SK-N-SH (cell line): ENCODE measurements at regions not wholly inside any gene's neighbourhood (a gene's known extent, or its start where the extent isn't known, plus 50 kb on each side); places are given as distances from the start of the nearest gene placed in this dataset.

Experiments
- CTCF ChIA-PET: fragments of 300-600, 350-600 bp; formaldehyde crosslinking; extraction: SDS; loops from one replicate; lab custom pipeline; 2021; lab: Yijun Ruan, JAX
- POLR2A ChIA-PET: fragments of 350-600 bp; sonication (Branson Sonifier 250); formaldehyde crosslinking; extraction: SDS; loops from one replicate; lab custom pipeline; 2020; ENCODE audit warnings: antibody characterized with exemption, inconsistent platforms; lab: Yijun Ruan, JAX
- DNase-seq: peaks from one replicate; pipeline ENCODE4 v3.0.0; 2012
- H2AFZ ChIP-seq: fragments of 200-600 bp; sonication (generic); 2 replicates; pipeline ENCODE4 v1.8.1; 2016; ENCODE audit warnings: antibody characterized with exemption, mild to moderate bottlenecking, low read depth
- H3F3A ChIP-seq: fragments of 200-600 bp; sonication (generic); replicated peaks from 2 replicates; pipeline ENCODE3; 2016; ENCODE audit warnings: antibody characterized with exemption, mild to moderate bottlenecking; ENCODE audit not compliant: insufficient read depth
- H3K27ac ChIP-seq, 2 experiments: fragments of 200-500 bp in 1 of 2; fragments of 200-600 bp in 1 of 2; sonication (Bioruptor generic) in 1 of 2; sonication (generic), shearing (Covaris generic) in 1 of 2; 2 replicates each; pipeline versions ENCODE4 v1.5.1 to v1.6.1; 2014 to 2016; ENCODE audit warnings: low read depth in 2 of 2, inconsistent platforms in 1 of 2, low read length in 1 of 2, mild to moderate bottlenecking in 1 of 2, mixed read lengths in 1 of 2
- H3K27me3 ChIP-seq: fragments of 200-600 bp; sonication (generic), shearing (Covaris generic); 2 replicates; pipeline ENCODE4 v1.6.1; 2016; ENCODE audit warnings: mixed run types; ENCODE audit not compliant: insufficient read depth
- H3K36me3 ChIP-seq, 2 experiments: fragments of 200-500 bp in 1 of 2; fragments of 200-600 bp in 1 of 2; sonication (Bioruptor generic) in 1 of 2; sonication (generic) in 1 of 2; replicated peaks in 1 of 2; 2 replicates each; pipeline versions ENCODE3 to v1.5.1; 2014 to 2016; ENCODE audit warnings: low read length in 1 of 2, mild to moderate bottlenecking in 1 of 2; ENCODE audit not compliant: insufficient read depth in 2 of 2, control insufficient read depth in 1 of 2
- H3K4me1 ChIP-seq, 2 experiments: fragments of 200-500 bp in 1 of 2; fragments of 200-600 bp in 1 of 2; sonication (Bioruptor generic) in 1 of 2; sonication (generic), shearing (Covaris generic) in 1 of 2; 2 replicates each; pipeline versions ENCODE4 v1.5.1 to v1.6.1; 2014 to 2016; ENCODE audit warnings: low read depth in 1 of 2, low read length in 1 of 2, mixed run types in 1 of 2; ENCODE audit not compliant: insufficient read depth in 2 of 2, control insufficient read depth in 1 of 2
- H3K4me2 ChIP-seq: fragments of 200-600 bp; sonication (generic), shearing (Covaris generic); 2 replicates; pipeline ENCODE4 v1.6.1; 2017; ENCODE audit warnings: mixed run types
- H3K4me3 ChIP-seq, 2 experiments: fragments of 200-500 bp in 1 of 2; fragments of 200-600 bp in 1 of 2; sonication (Bioruptor generic) in 1 of 2; sonication (generic), shearing (Covaris generic) in 1 of 2; 2 replicates each; pipeline versions ENCODE4 v1.5.1 to v1.8.1; 2014 to 2016; ENCODE audit warnings: low read depth in 2 of 2, inconsistent platforms in 1 of 2, low read length in 1 of 2, mild to moderate bottlenecking in 1 of 2, mixed read lengths in 1 of 2, moderate library complexity in 1 of 2
- H3K79me2 ChIP-seq: fragments of 200-600 bp; sonication (generic); 2 replicates; pipeline ENCODE4 v1.8.1; 2017; ENCODE audit warnings: mild to moderate bottlenecking; ENCODE audit not compliant: insufficient read depth
- H3K9ac ChIP-seq: fragments of 200-600 bp; sonication (generic); 2 replicates; pipeline ENCODE4 v1.6.1; 2017; ENCODE audit warnings: mixed run types
- H3K9me2 ChIP-seq: fragments of 200-600 bp; sonication (generic); 2 replicates; pipeline ENCODE4 v1.6.1; 2017; ENCODE audit warnings: mixed run types
- H3K9me3 ChIP-seq: fragments of 200-600 bp; sonication (generic); 2 replicates; pipeline ENCODE4 v1.6.1; 2017; ENCODE audit warnings: mixed run types, mild to moderate bottlenecking, moderate library complexity
- H4K20me1 ChIP-seq: fragments of 200-600 bp; sonication (generic); 2 replicates; pipeline ENCODE4 v1.6.1; 2017; ENCODE audit warnings: mild to moderate bottlenecking, mixed run types; ENCODE audit not compliant: insufficient read depth
- ELF1 ChIP-seq: IDR thresholded peaks from 2 replicates; pipeline ENCODE4 v1.4.0; 2012
- FOSL2 ChIP-seq: IDR thresholded peaks from 2 replicates; pipeline ENCODE4 v1.4.0; 2012; ENCODE audit warnings: low read depth, mild to moderate bottlenecking, moderate library complexity, borderline replicate concordance
- FOXJ3 ChIP-seq: sonication (generic); formaldehyde crosslinking; IDR thresholded peaks from 2 replicates; pipeline ENCODE4 v1.5.1; 2020; ENCODE audit warnings: mild to moderate bottlenecking, missing genetic modification reagents
- FOXM1 ChIP-seq: IDR thresholded peaks from 2 replicates; pipeline ENCODE4 v1.4.0; 2012; ENCODE audit warnings: low read depth, mild to moderate bottlenecking
- GABPA ChIP-seq: IDR thresholded peaks from 2 replicates; pipeline ENCODE4 v1.4.0; 2012; ENCODE audit warnings: low read depth, mild to moderate bottlenecking
- IRF3 ChIP-seq: fragments of 150-350 bp; IDR thresholded peaks from 2 replicates; pipeline ENCODE4 v1.6.1; 2016; ENCODE audit warnings: mild to moderate bottlenecking, low read depth, low read length
- JUND ChIP-seq: IDR thresholded peaks from 2 replicates; pipeline ENCODE4 v1.4.0; 2012
- MAX ChIP-seq: IDR thresholded peaks from 2 replicates; pipeline ENCODE4 v1.4.0; 2012; ENCODE audit warnings: low read depth
- MEF2A ChIP-seq: IDR thresholded peaks from 2 replicates; pipeline ENCODE4 v1.4.0; 2012; ENCODE audit warnings: low read depth, borderline replicate concordance
- NFIC ChIP-seq: IDR thresholded peaks from 2 replicates; pipeline ENCODE4 v1.4.0; 2012; ENCODE audit warnings: borderline replicate concordance
- RCOR1 ChIP-seq: fragments of 150-350 bp; IDR thresholded peaks from 2 replicates; pipeline ENCODE4 v1.6.1; 2017; ENCODE audit warnings: antibody characterized with exemption, low read length
- RFX5 ChIP-seq: IDR thresholded peaks from 2 replicates; pipeline ENCODE4 v1.6.1; 2012; ENCODE audit warnings: mild to moderate bottlenecking, improper control_type of control experiment, low read length
- SMC3 ChIP-seq: IDR thresholded peaks from 2 replicates; pipeline ENCODE4 v1.6.1; 2012; ENCODE audit warnings: low read depth, low read length, improper control_type of control experiment
- TAF1 ChIP-seq: IDR thresholded peaks from 2 replicates; pipeline ENCODE4 v1.6.1; 2012; ENCODE audit warnings: low read depth, mild to moderate bottlenecking, low read length, moderate library complexity, borderline replicate concordance
- TEAD4 ChIP-seq: IDR thresholded peaks from 2 replicates; pipeline ENCODE4 v1.4.0; 2012; ENCODE audit warnings: mild to moderate bottlenecking, borderline replicate concordance; ENCODE audit not compliant: insufficient read depth
- USF1 ChIP-seq: IDR thresholded peaks from 2 replicates; pipeline ENCODE4 v1.4.0; 2012; ENCODE audit warnings: low read depth, borderline replicate concordance
- WGBS: methylation state at CpG from one replicate; pipeline ENCODE4 v1.1.6; 2017; ENCODE audit warnings: low lambda C conversion rate; 5-methylcytosine and 5-hydroxymethylcytosine counted together
- TF ChIP-seq, protein P1 (sequence below): IDR thresholded peaks from 2 replicates; pipeline ENCODE4 v1.6.1; 2012; ENCODE audit warnings: mild to moderate bottlenecking, low read depth, low read length, moderate library complexity

- H3K79me2 ChIP-seq = no peaks in the 10 kb centered on the region
- DNase-seq = no peak
- no peaks in the 10 kb centered on the region for H3K9me2 ChIP-seq
- ChIA-PET POLR2A (no interaction called here), CTCF (no interaction called here)
- no peaks in the 10 kb centered on the region for H3K27me3 ChIP-seq
- H4K20me1 ChIP-seq = no peaks in the 10 kb centered on the region
- H2AFZ ChIP-seq = no peak overlapping the region
- no peaks in the 10 kb centered on the region for H3K36me3 ChIP-seq
- H3K9me3 ChIP-seq = no peaks in the 10 kb centered on the region
- H3K4me2 ChIP-seq = no peak overlapping the region
- no peaks in the 10 kb centered on the region; a peak in 1 of 4 replicates for H3K4me1 ChIP-seq
- no peak overlapping the region for H3K27ac ChIP-seq
- no peak overlapping the region for H3K9ac ChIP-seq
- H3K4me3 ChIP-seq = no peak overlapping the region
- TF ChIP-seq JUND (no peak), TAF1 (no peak), USF1 (no peak), FOXJ3 (CRISPR knock-in tag) (no peak), MEF2A (no peak), FOSL2 (no peak), SMC3 (no peak), GABPA (no peak)
- TF ChIP-seq, protein P1, sequence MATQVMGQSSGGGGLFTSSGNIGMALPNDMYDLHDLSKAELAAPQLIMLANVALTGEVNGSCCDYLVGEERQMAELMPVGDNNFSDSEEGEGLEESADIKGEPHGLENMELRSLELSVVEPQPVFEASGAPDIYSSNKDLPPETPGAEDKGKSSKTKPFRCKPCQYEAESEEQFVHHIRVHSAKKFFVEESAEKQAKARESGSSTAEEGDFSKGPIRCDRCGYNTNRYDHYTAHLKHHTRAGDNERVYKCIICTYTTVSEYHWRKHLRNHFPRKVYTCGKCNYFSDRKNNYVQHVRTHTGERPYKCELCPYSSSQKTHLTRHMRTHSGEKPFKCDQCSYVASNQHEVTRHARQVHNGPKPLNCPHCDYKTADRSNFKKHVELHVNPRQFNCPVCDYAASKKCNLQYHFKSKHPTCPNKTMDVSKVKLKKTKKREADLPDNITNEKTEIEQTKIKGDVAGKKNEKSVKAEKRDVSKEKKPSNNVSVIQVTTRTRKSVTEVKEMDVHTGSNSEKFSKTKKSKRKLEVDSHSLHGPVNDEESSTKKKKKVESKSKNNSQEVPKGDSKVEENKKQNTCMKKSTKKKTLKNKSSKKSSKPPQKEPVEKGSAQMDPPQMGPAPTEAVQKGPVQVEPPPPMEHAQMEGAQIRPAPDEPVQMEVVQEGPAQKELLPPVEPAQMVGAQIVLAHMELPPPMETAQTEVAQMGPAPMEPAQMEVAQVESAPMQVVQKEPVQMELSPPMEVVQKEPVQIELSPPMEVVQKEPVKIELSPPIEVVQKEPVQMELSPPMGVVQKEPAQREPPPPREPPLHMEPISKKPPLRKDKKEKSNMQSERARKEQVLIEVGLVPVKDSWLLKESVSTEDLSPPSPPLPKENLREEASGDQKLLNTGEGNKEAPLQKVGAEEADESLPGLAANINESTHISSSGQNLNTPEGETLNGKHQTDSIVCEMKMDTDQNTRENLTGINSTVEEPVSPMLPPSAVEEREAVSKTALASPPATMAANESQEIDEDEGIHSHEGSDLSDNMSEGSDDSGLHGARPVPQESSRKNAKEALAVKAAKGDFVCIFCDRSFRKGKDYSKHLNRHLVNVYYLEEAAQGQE = no peak
- 62% methylated on average over 3 of the region's 3 CpGs for WGBS
- no peaks in the 10 kb centered on the region for H3F3A ChIP-seq
Measured at GRCh38 chr13:94829837-94830365, 117.6 kb upstream of the SOX21 start.

GRCh38 chr13:94829185-94829836 is 117.0 kb upstream of the SOX21 start:
- no peaks in the 10 kb centered on the region for H3K36me3 ChIP-seq
- no peak overlapping the region for H3K4me2 ChIP-seq
- H3K27me3 ChIP-seq = no peaks in the 10 kb centered on the region
- no peaks in the 10 kb centered on the region for H3K79me2 ChIP-seq
- H3K4me3 ChIP-seq = no peak overlapping the region
- H3K9me2 ChIP-seq = no peaks in the 10 kb centered on the region
- no peaks in the 10 kb centered on the region for H3K9me3 ChIP-seq
- H3K27ac ChIP-seq = no peak overlapping the region
- no peak overlapping the region for H3K9ac ChIP-seq
- no peaks in the 10 kb centered on the region; a peak in 1 of 4 replicates for H3K4me1 ChIP-seq
- ChIA-PET POLR2A (no interaction called here), CTCF (no interaction called here)
- H4K20me1 ChIP-seq = no peaks in the 10 kb centered on the region
- no peak for DNase-seq
- no peaks in the 10 kb centered on the region for H3F3A ChIP-seq
- no peak overlapping the region for H2AFZ ChIP-seq
- 53% methylated on average over 12 of the region's 12 CpGs for WGBS
- TF ChIP-seq MEF2A (no peak), FOXM1 (no peak), IRF3 (no peak), RFX5 (no peak), ELF1 (no peak), USF1 (no peak), MAX (no peak), TEAD4 (no peak), NFIC (no peak), RCOR1 (no peak)
- TF ChIP-seq, protein P1 = no peak
